ENCODE measurements at regions not wholly inside any gene's neighbourhood (a gene's known extent, or its start where the extent isn't known, plus 50 kb on each side); places are given as distances from the start of the nearest gene placed in this dataset.

GRCh38 chrX:39900777-39901170 lies 197.0 kb downstream of the BCOR start:
- Histone ChIP-seq H3K4me3 (ENCODE audit: low read length in 3 of 3) (no peak overlapping the region), H3K9me3 (ENCODE audit: control insufficient read depth in 3 of 3, low read length in 3 of 3) (no peaks in the 10 kb centered on the region), H3K27ac (ENCODE audit: low read depth, low read length) (no peak overlapping the region), H3K4me1 (ENCODE audit: control insufficient read depth in 3 of 3, insufficient read depth in 3 of 3, low read length in 3 of 3) (peaks cover 21 to 25% (median 24%) of the 10 kb centered on the region in 3 donors), H3K27me3 (ENCODE audit: control insufficient read depth in 3 of 3, insufficient read depth in 3 of 3, low read length in 3 of 3) (peaks cover 0 to 9% (median 0%) of the 10 kb centered on the region in 3 donors), H3K36me3 (ENCODE audit: control insufficient read depth in 3 of 3, insufficient read depth in 3 of 3, low read length in 3 of 3) (no peaks in the 10 kb centered on the region), H3K9ac (ENCODE audit: low read depth in 1 of 3, low read length in 3 of 3) (no peak overlapping the region)

- H3K9ac ChIP-seq (ENCODE audit: low read depth in 1 of 3, low read length in 3 of 3): no peak overlapping the region
- no peak overlapping the region for H3K27ac ChIP-seq (ENCODE audit: low read depth, low read length)
Measured at GRCh38 chrX:39903343-39903742, 194.4 kb downstream of the BCOR start.

DNA sequence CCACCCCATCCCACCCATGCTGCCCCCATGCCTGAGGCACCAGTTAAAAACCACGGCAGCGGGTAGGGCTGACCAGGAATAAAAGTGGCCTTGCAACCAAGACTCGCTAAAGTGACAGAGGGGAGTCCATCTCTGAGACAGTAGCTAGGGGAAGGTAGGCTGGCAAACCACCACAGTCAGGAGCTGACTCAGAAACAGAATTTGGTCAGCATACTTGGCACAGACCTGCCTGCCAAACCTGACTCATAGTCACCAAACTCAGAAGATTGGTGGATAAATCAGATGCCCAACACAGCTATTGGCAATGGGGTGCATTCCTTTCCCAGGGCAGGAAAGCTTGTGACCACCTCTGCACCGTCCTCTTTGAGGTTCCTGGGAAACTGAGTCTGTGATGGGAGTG lies 193.8 kb downstream of the BCOR start:
- H3K36me3 ChIP-seq (ENCODE audit: control insufficient read depth in 3 of 3, insufficient read depth in 3 of 3, low read length in 3 of 3): no peaks in the 10 kb centered on the region
- no peak overlapping the region for H3K9ac ChIP-seq (ENCODE audit: low read depth in 1 of 3, low read length in 3 of 3)
- H3K27me3 ChIP-seq (ENCODE audit: control insufficient read depth in 3 of 3, insufficient read depth in 3 of 3, low read length in 3 of 3): peaks cover 0 to 9% (median 0%) of the 10 kb centered on the region in 3 donors
- H3K27ac ChIP-seq (ENCODE audit: low read depth, low read length): no peak overlapping the region
- no peak overlapping the region for H3K4me3 ChIP-seq (ENCODE audit: low read length in 3 of 3)
- H3K9me3 ChIP-seq (ENCODE audit: control insufficient read depth in 3 of 3, low read length in 3 of 3): no peaks in the 10 kb centered on the region
- peaks cover 28 to 32% (median 29%) of the 10 kb centered on the region in 3 donors for H3K4me1 ChIP-seq (ENCODE audit: control insufficient read depth in 3 of 3, insufficient read depth in 3 of 3, low read length in 3 of 3)

More at GRCh38 chrX:39903343-39903742, 194.4 kb downstream of the BCOR start:
- Histone ChIP-seq H3K4me1 (ENCODE audit: control insufficient read depth in 3 of 3, insufficient read depth in 3 of 3, low read length in 3 of 3) (peaks cover 23 to 26% (median 24%) of the 10 kb centered on the region in 3 donors), H3K36me3 (ENCODE audit: control insufficient read depth in 3 of 3, insufficient read depth in 3 of 3, low read length in 3 of 3) (no peaks in the 10 kb centered on the region), H3K27me3 (ENCODE audit: control insufficient read depth in 3 of 3, insufficient read depth in 3 of 3, low read length in 3 of 3) (peaks cover 0 to 9% (median 0%) of the 10 kb centered on the region in 3 donors), H3K4me3 (ENCODE audit: low read length in 3 of 3) (no peak overlapping the region), H3K9me3 (ENCODE audit: control insufficient read depth in 3 of 3, low read length in 3 of 3) (no peaks in the 10 kb centered on the region)

DNA sequence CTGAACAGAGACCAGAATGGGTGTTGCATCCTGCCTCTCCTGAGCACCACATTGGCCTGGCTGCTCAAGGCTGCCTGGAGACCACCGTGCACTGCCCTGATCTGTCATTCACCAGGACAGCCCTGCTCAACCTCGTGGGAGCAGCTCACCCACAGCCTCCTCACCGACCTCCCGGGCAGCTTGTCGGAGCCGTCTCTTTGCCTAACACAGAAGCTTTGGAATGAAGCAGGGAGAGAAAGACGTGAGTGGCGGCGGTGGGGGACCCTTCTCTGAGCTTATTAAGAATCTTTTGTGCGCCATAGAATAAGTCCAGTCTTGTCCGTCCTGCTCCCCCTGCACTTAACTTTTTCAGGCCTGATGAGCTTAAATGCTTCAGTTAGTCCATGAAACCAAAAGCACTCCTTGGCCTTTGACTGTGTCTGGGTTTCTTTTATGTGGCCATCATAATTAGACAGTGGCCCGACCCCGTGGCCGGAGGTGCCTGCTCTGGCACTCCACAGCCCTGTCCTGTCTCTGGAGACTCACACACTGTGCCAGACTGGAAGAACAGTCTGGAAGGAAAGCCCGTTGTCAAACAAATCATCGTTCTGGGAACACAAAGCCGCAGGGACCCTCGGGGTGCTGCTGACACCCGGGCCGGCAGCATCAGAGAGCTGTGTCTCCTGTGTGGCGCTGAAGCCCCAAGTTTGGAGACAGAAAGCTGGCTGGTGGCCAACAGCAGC lies 192.8 kb downstream of the BCOR start:
- peaks cover 0 to 9% (median 0%) of the 10 kb centered on the region in 3 donors for H3K27me3 ChIP-seq (ENCODE audit: control insufficient read depth in 3 of 3, insufficient read depth in 3 of 3, low read length in 3 of 3)

DNA sequence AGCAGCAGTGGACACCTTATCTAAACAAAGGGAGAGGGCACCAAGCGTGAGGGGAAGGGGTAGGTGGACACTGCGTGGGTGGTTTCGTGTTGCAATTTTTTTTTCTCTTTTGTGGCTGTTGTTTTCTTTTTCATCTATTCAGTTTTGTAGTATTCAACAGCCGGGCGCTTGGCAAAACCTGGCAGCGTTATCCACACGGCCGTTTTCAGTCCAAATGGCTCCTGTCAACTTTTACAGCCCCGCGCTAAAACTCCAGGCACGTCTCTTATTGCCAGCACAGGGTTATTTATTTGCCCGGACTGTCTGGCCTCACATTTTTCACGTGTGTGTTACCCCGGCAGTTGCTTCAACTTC lies 192.2 kb downstream of the BCOR start:
- Histone ChIP-seq H3K27ac (ENCODE audit: low read depth, low read length) (no peak overlapping the region), H3K27me3 (ENCODE audit: control insufficient read depth in 3 of 3, insufficient read depth in 3 of 3, low read length in 3 of 3) (peaks cover 0 to 8% (median 0%) of the 10 kb centered on the region in 3 donors), H3K9ac (ENCODE audit: low read depth in 1 of 3, low read length in 3 of 3) (peak overlapping the region in 1 of 3 donors; percentile 16)

More for the DNA sequence above, 192.8 kb downstream of the BCOR start:
- Histone ChIP-seq H3K4me3 (ENCODE audit: low read length in 3 of 3) (peak overlapping the region in 1 of 3 donors; percentile 22), H3K27ac (ENCODE audit: low read depth, low read length) (no peak overlapping the region), H3K36me3 (ENCODE audit: control insufficient read depth in 3 of 3, insufficient read depth in 3 of 3, low read length in 3 of 3) (no peaks in the 10 kb centered on the region), H3K4me1 (ENCODE audit: control insufficient read depth in 3 of 3, insufficient read depth in 3 of 3, low read length in 3 of 3) (peaks cover 28 to 32% (median 29%) of the 10 kb centered on the region in 3 donors), H3K9me3 (ENCODE audit: control insufficient read depth in 3 of 3, low read length in 3 of 3) (no peaks in the 10 kb centered on the region), H3K9ac (ENCODE audit: low read depth in 1 of 3, low read length in 3 of 3) (peak overlapping the region in 1 of 3 donors; percentile 16)

DNA sequence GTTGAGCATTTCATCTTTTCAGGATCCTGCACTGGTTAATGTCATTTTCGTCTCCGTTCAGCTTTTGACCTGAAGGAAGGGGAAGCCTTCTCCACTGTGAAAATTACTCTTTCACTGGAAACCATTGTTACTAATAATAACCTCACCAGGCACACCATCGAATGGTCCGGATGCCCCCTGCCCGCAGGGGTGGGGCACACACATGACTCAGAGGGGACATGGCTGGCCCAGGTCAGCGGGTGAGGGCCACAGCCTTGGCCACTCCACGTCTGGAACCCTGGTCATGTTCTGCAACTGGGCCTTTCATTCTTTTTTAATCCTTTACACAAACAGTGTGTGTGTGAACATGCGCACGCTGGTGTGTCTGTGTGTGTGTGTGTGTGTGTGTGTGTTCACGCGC lies 191.8 kb downstream of the BCOR start:
- H3K9ac ChIP-seq (ENCODE audit: low read depth in 1 of 3, low read length in 3 of 3): peak overlapping the region in 1 of 3 donors; percentile 16

More for the DNA sequence above, 192.2 kb downstream of the BCOR start:
- Histone ChIP-seq H3K4me3 (ENCODE audit: low read length in 3 of 3) (peak overlapping the region in 1 of 3 donors; percentile 22), H3K36me3 (ENCODE audit: control insufficient read depth in 3 of 3, insufficient read depth in 3 of 3, low read length in 3 of 3) (no peaks in the 10 kb centered on the region), H3K9me3 (ENCODE audit: control insufficient read depth in 3 of 3, low read length in 3 of 3) (no peaks in the 10 kb centered on the region), H3K4me1 (ENCODE audit: control insufficient read depth in 3 of 3, insufficient read depth in 3 of 3, low read length in 3 of 3) (peaks cover 25 to 30% (median 27%) of the 10 kb centered on the region in 3 donors)

DNA sequence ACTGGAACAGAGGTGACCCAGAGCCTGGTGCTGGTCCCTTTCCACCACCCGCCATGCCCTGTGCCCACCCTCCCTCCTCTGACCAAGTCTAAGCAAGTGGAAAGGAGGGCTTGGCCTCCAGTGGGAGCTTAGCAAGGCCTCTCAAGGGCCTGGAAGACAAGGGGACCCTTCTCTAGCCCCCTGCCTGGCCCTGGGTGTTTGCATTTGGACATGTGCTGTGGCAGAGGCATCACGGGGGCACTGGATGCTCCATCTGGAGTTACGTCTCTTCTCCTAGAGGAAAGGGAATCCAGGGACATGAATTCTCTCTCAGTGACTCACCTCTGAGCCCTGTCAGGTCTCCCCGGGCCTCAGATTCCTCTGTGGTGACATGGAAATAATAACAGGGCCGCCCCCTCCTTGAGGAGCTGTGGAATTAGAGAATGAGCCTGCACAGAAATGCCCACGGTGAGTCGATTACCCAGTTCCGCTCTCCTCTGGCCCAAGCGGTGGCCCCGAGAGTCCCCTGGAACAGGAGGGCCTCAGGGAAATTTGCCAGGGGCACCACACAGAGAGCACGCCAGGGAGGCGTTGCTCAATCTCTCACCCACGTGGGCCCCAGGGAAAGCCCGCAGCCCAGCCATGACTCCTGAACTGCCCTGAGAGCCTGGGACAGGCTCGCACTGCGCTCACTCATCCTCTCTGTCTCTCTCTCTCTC lies 189.6 kb downstream of the BCOR start:
- H3K27ac ChIP-seq (ENCODE audit: low read depth, low read length): peak overlapping the region; percentile 31
- peak overlapping the region in 2 of 3 donors; percentile 31 to 52 for H3K4me3 ChIP-seq (ENCODE audit: low read length in 3 of 3)
- H3K9me3 ChIP-seq (ENCODE audit: control insufficient read depth in 3 of 3, low read length in 3 of 3): no peaks in the 10 kb centered on the region
- H3K27me3 ChIP-seq (ENCODE audit: control insufficient read depth in 3 of 3, insufficient read depth in 3 of 3, low read length in 3 of 3): no peaks in the 10 kb centered on the region
- peak overlapping the region in 1 of 3 donors; percentile 50 for H3K9ac ChIP-seq (ENCODE audit: low read depth in 1 of 3, low read length in 3 of 3)
- no peaks in the 10 kb centered on the region for H3K36me3 ChIP-seq (ENCODE audit: control insufficient read depth in 3 of 3, insufficient read depth in 3 of 3, low read length in 3 of 3)
- peaks cover 19 to 29% (median 21%) of the 10 kb centered on the region in 3 donors for H3K4me1 ChIP-seq (ENCODE audit: control insufficient read depth in 3 of 3, insufficient read depth in 3 of 3, low read length in 3 of 3)

More for the DNA sequence above, 191.8 kb downstream of the BCOR start:
- Histone ChIP-seq H3K4me1 (ENCODE audit: control insufficient read depth in 3 of 3, insufficient read depth in 3 of 3, low read length in 3 of 3) (peaks cover 22 to 29% (median 23%) of the 10 kb centered on the region in 3 donors), H3K4me3 (ENCODE audit: low read length in 3 of 3) (peak overlapping the region in 1 of 3 donors; percentile 22), H3K9me3 (ENCODE audit: control insufficient read depth in 3 of 3, low read length in 3 of 3) (no peaks in the 10 kb centered on the region), H3K27me3 (ENCODE audit: control insufficient read depth in 3 of 3, insufficient read depth in 3 of 3, low read length in 3 of 3) (peaks cover 0 to 4% (median 0%) of the 10 kb centered on the region in 3 donors), H3K36me3 (ENCODE audit: control insufficient read depth in 3 of 3, insufficient read depth in 3 of 3, low read length in 3 of 3) (no peaks in the 10 kb centered on the region), H3K27ac (ENCODE audit: low read depth, low read length) (no peak overlapping the region)

- no peak overlapping the region for H3K27ac ChIP-seq (ENCODE audit: low read depth, low read length)
- no peaks in the 10 kb centered on the region for H3K36me3 ChIP-seq (ENCODE audit: control insufficient read depth in 3 of 3, insufficient read depth in 3 of 3, low read length in 3 of 3)
- no peaks in the 10 kb centered on the region for H3K27me3 ChIP-seq (ENCODE audit: control insufficient read depth in 3 of 3, insufficient read depth in 3 of 3, low read length in 3 of 3)
- peaks cover 19 to 29% (median 21%) of the 10 kb centered on the region in 3 donors for H3K4me1 ChIP-seq (ENCODE audit: control insufficient read depth in 3 of 3, insufficient read depth in 3 of 3, low read length in 3 of 3)
- no peaks in the 10 kb centered on the region for H3K9me3 ChIP-seq (ENCODE audit: control insufficient read depth in 3 of 3, low read length in 3 of 3)
- H3K4me3 ChIP-seq (ENCODE audit: low read length in 3 of 3): no peak overlapping the region
- no peak overlapping the region for H3K9ac ChIP-seq (ENCODE audit: low read depth in 1 of 3, low read length in 3 of 3)
Measured at GRCh38 chrX:39909996-39910395, 187.8 kb downstream of the BCOR start.

GRCh38 chrX:39910651-39911050 lies 187.1 kb downstream of the BCOR start:
- Histone ChIP-seq H3K9me3 (ENCODE audit: control insufficient read depth in 3 of 3, low read length in 3 of 3) (no peaks in the 10 kb centered on the region), H3K4me3 (ENCODE audit: low read length in 3 of 3) (no peak overlapping the region), H3K27me3 (ENCODE audit: control insufficient read depth in 3 of 3, insufficient read depth in 3 of 3, low read length in 3 of 3) (no peaks in the 10 kb centered on the region), H3K36me3 (ENCODE audit: control insufficient read depth in 3 of 3, insufficient read depth in 3 of 3, low read length in 3 of 3) (no peaks in the 10 kb centered on the region), H3K27ac (ENCODE audit: low read depth, low read length) (no peak overlapping the region), H3K4me1 (ENCODE audit: control insufficient read depth in 3 of 3, insufficient read depth in 3 of 3, low read length in 3 of 3) (peaks cover 15 to 23% (median 16%) of the 10 kb centered on the region in 3 donors), H3K9ac (ENCODE audit: low read depth in 1 of 3, low read length in 3 of 3) (no peak overlapping the region)

Data from skeletal muscle tissue (tissue), 3 donors.